Psoas muscle (tissue), 7 donors: ENCODE measurements at regions not wholly inside any gene's neighbourhood (a gene's known extent, or its start where the extent isn't known, plus 50 kb on each side); places are given as distances from the start of the nearest gene placed in this dataset.

Experiments
- ATAC-seq, 4 donors: fragments of 200-7000 bp; cut with Tn5 transposase; one replicate each; pipeline ENCODE4 v1.9.1; 2020; ENCODE audit warnings: moderate library complexity in 3 of 4, mild to moderate bottlenecking in 2 of 4
- DNase-seq, 2 donors: peaks; one replicate each; pipeline ENCODE4 v3.0.0-alpha.2; 2020
- H3K27ac ChIP-seq: fragments of 200-600 bp; one replicate; pipeline ENCODE4 v1.8.0; 2022
- H3K27me3 ChIP-seq, 3 donors: fragments of 200-600 bp in 1 of 3; one replicate each; pipeline versions ENCODE4 v1.6.1 to v1.8.0; 2013 to 2022; ENCODE audit warnings: low read length in 2 of 3, mild to moderate bottlenecking in 2 of 3, moderate library complexity in 1 of 3; ENCODE audit not compliant: insufficient read depth in 3 of 3
- H3K36me3 ChIP-seq, 2 donors: fragments of 200-600 bp in 1 of 2; one replicate each; pipeline versions ENCODE4 v1.6.1 to v1.8.0; 2013 to 2022; ENCODE audit warnings: low read depth in 1 of 2, mild to moderate bottlenecking in 1 of 2, moderate library complexity in 1 of 2; ENCODE audit not compliant: insufficient read depth in 1 of 2
- H3K4me1 ChIP-seq: fragments of 200-600 bp; one replicate; pipeline ENCODE4 v1.8.0; 2022
- H3K4me3 ChIP-seq: fragments of 200-600 bp; one replicate; pipeline ENCODE4 v1.8.0; 2022; ENCODE audit warnings: mild to moderate bottlenecking
- H3K9me3 ChIP-seq: fragments of 200-600 bp; one replicate; pipeline ENCODE4 v1.8.0; 2022
- CTCF ChIP-seq: fragments of 200-600 bp; IDR thresholded peaks from one replicate; pipeline ENCODE4 v1.8.0; 2022; ENCODE audit warnings: antibody characterized with exemption
- WGBS, 3 donors: extraction: QIAGEN DNeasy Blood & Tissue Kit; methylation state at CpG; one replicate each; pipeline versions ENCODE4 v1.1.6 to v1.1.7; 2013; 5-methylcytosine and 5-hydroxymethylcytosine counted together
- intact Hi-C, 2 donors: fragments of 100-400 bp; cut with DNase I; formaldehyde crosslinking; loops; one replicate each; pipeline versions ENCODE4 v1.11.0 to v1.14.2; 2022
- donor health status: healthy with polysubstance abuse.
- donor health status: DM: no; HTN: no; CAD: no; lungs with moderate emphysema.
- donor health status: Bipolar disorder and iron deficiency.
- donor health status: healthy.
- donor health status: DM: yes; HTN: yes; CAD: no.
- donor health status: DM: no; HTN: no; CAD: no.
- donor health status: DM: yes; HTN: yes; CAD: no.

GRCh38 chr2:82001614-82002013, 1697.1 kb upstream of the LRRTM1 start:
- H3K27ac ChIP-seq = no peak overlapping the region
- H3K9me3 ChIP-seq = no peaks in the 10 kb centered on the region
- H3K36me3 ChIP-seq = no peaks in the 10 kb centered on the region
- ATAC-seq (no peak), DNase-seq (no peak)
- no peak for TF ChIP-seq CTCF
- no peak overlapping the region for H3K4me3 ChIP-seq
- H3K4me1 ChIP-seq = no peaks in the 10 kb centered on the region
- WGBS, 3 donors = 62 to 68% (median 65%) methylated on average over 4 of the region's 4 CpGs
- intact Hi-C loops = no loop called here
- H3K27me3 ChIP-seq = no peaks in the 10 kb centered on the region

- Histone ChIP-seq H3K4me1 (no peaks in the 10 kb centered on the region), H3K27me3 (no peaks in the 10 kb centered on the region), H3K9me3 (no peaks in the 10 kb centered on the region), H3K4me3 (no peak overlapping the region), H3K27ac (no peak overlapping the region), H3K36me3 (no peaks in the 10 kb centered on the region)
- intact Hi-C loops = no loop called here
- DNase-seq = no peak
- WGBS, 3 donors = 55 to 66% (median 60%) methylated on average over 2 of the region's 2 CpGs
- no peak for TF ChIP-seq CTCF
- no peak for ATAC-seq
These were observed 1696.1 kb upstream of the LRRTM1 start for GRCh38 chr2:82000606-82001005.

GRCh38 chr2:81996332-81996731, 1691.8 kb upstream of the LRRTM1 start:
- no peak for TF ChIP-seq CTCF
- no peaks in the 10 kb centered on the region for H3K9me3 ChIP-seq
- no peak overlapping the region for H3K27ac ChIP-seq
- H3K4me1 ChIP-seq = no peaks in the 10 kb centered on the region
- ATAC-seq = no peak
- DNase-seq = no peak
- no peaks in the 10 kb centered on the region for H3K36me3 ChIP-seq
- 64 to 89% (median 72%) methylated on average over 3 of the region's 3 CpGs for WGBS, 3 donors
- H3K27me3 ChIP-seq = no peaks in the 10 kb centered on the region
- intact Hi-C loops = no loop called here
- no peak overlapping the region for H3K4me3 ChIP-seq

- Histone ChIP-seq H3K4me1 (no peaks in the 10 kb centered on the region), H3K36me3 (no peaks in the 10 kb centered on the region), H3K27me3 (no peaks in the 10 kb centered on the region), H3K27ac (no peak overlapping the region), H3K9me3 (no peaks in the 10 kb centered on the region), H3K4me3 (no peak overlapping the region)
- TF ChIP-seq CTCF = no peak
- intact Hi-C loops = no loop called here
- ATAC-seq (no peak), DNase-seq (no peak)
- 86 to 90% (median 89%) methylated on average over 2 of the region's 2 CpGs for WGBS, 3 donors
These were observed 1686.7 kb upstream of the LRRTM1 start for GRCh38 chr2:81991282-81991681.

GRCh38 chr2:81987370-81987769, 1682.8 kb upstream of the LRRTM1 start:
- 82 to 89% (median 87%) methylated on average over 5 of the region's 5 CpGs for WGBS, 3 donors
- Histone ChIP-seq H3K27ac (no peak overlapping the region), H3K4me1 (no peaks in the 10 kb centered on the region), H3K36me3 (no peaks in the 10 kb centered on the region), H3K9me3 (no peaks in the 10 kb centered on the region), H3K27me3 (no peaks in the 10 kb centered on the region), H3K4me3 (no peak overlapping the region)
- intact Hi-C loops = no loop called here
- DNase-seq (no peak), ATAC-seq (no peak)
- no peak for TF ChIP-seq CTCF
